Activated CD4-positive, CD25-positive, alpha-beta regulatory T cell treated with anti-CD3 and anti-CD28 coated beads, Interleukin-2, amount 50 U/mL, for 72 hours (primary cell): ENCODE measurements at regions not wholly inside any gene's neighbourhood (a gene's known extent, or its start where the extent isn't known, plus 50 kb on each side); places are given as distances from the start of the nearest gene placed in this dataset.

Experiments used
- DNase-seq: peaks from one replicate; pipeline ENCODE4 v3.0.0; 2021

GRCh38 chr3:25313286-25313685 is 114.8 kb upstream of the RARB start:
- no peak for DNase-seq

GRCh38 chr3:25324954-25325655 is 103.0 kb upstream of the RARB start:
- DNase-seq: no peak

- DNase-seq: no peak
Measured at GRCh38 chr3:25335356-25335755, 92.7 kb upstream of the RARB start.

- no peak for DNase-seq
Measured at GRCh38 chr3:25338158-25338725, 89.8 kb upstream of the RARB start.

- DNase-seq: no peak
Measured at GRCh38 chr3:25339225-25339624, 88.8 kb upstream of the RARB start.

GRCh38 chr3:25344670-25345069 is 83.4 kb upstream of the RARB start:
- no peak for DNase-seq

GRCh38 chr3:25349095-25349494 is 79.0 kb upstream of the RARB start:
- no peak for DNase-seq

GRCh38 chr3:25349828-25350724 is 78.0 kb upstream of the RARB start:
- no peak for DNase-seq

GRCh38 chr3:25350725-25351114 is 77.3 kb upstream of the RARB start:
- no peak for DNase-seq

GRCh38 chr3:25354071-25354470 is 74.0 kb upstream of the RARB start:
- no peak for DNase-seq

- DNase-seq: no peak
Measured at GRCh38 chr3:25355034-25355885, 72.8 kb upstream of the RARB start.

GRCh38 chr3:25355998-25356397 is 72.1 kb upstream of the RARB start:
- no peak for DNase-seq

- no peak for DNase-seq
Measured at GRCh38 chr3:25362118-25362517, 65.9 kb upstream of the RARB start.

GRCh38 chr3:25365636-25366035 is 62.4 kb upstream of the RARB start:
- no peak for DNase-seq

GRCh38 chr3:25367025-25367424 is 61.0 kb upstream of the RARB start:
- no peak for DNase-seq

- DNase-seq: no peak
Measured at GRCh38 chr3:25372167-25372566, 55.9 kb upstream of the RARB start.

- DNase-seq: no peak
Measured at GRCh38 chr3:25376340-25376739, 51.7 kb upstream of the RARB start.

GRCh38 chr3:25377042-25377441 is 51.0 kb upstream of the RARB start:
- no peak for DNase-seq
